ENCODE measurements at regions not wholly inside any gene's neighbourhood (a gene's known extent, or its start where the extent isn't known, plus 50 kb on each side); places are given as distances from the start of the nearest gene placed in this dataset.

GRCh38 chr21:27569091-27569490, 602.2 kb upstream of the ADAMTS5 start:
- H3K4me3 Mint-ChIP-seq (ENCODE audit: low read depth, unreplicated experiment): no peak overlapping the region
- no peak overlapping the region for H3K27ac Mint-ChIP-seq (ENCODE audit: unreplicated experiment)
- intact Hi-C loops (cut with micrococcal nuclease; ENCODE audit: unreplicated experiment): loop anchor here (10.0 kb wide), 2 partner anchors 136 to 144 kb away; no protein-coding TSS in a partner anchor
- TF ChIP-seq CTCF (IDR thresholded peaks at IDR 0.05; ENCODE audit: unreplicated experiment): no peak
- H3K4me1 Mint-ChIP-seq (ENCODE audit: low read depth, unreplicated experiment): peaks cover 18% of the 10 kb centered on the region
- H3K36me3 Mint-ChIP-seq (ENCODE audit: insufficient read depth, unreplicated experiment): no peaks in the 10 kb centered on the region
- no TSS peak for BruUV-seq (replicated peaks)
- no peaks in the 10 kb centered on the region for H3K27me3 Mint-ChIP-seq (ENCODE audit: unreplicated experiment)
- no peak for DNase-seq
- CTCF ChIA-PET: no interaction called here
- peaks cover 6% of the 10 kb centered on the region for H3K9me3 Mint-ChIP-seq (ENCODE audit: low read depth, unreplicated experiment)

DNA sequence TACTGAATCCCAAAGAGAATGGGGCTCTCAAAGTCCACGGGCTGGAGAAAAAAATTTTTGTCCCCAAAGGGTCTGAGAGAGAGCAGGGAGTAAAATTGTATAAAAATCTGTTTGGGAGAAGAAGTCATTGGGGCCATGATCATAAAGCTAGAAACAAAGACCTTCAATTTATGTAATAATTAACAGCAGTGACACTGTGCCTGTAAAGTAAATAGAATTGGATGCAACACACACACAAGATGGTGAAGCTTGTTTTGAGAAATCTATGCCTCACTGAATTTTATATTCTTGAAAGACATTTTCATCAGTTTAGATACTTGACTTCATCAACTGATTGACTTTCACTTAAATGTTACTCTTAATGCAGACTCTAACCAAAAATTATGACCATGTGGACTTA, 600.5 kb upstream of the ADAMTS5 start:
- Mint-ChIP-seq H3K4me3 (ENCODE audit: low read depth, unreplicated experiment) (no peak overlapping the region), H3K4me1 (ENCODE audit: low read depth, unreplicated experiment) (peaks cover 18% of the 10 kb centered on the region), H3K27ac (ENCODE audit: unreplicated experiment) (no peak overlapping the region), H3K9me3 (ENCODE audit: low read depth, unreplicated experiment) (no peaks in the 10 kb centered on the region), H3K27me3 (ENCODE audit: unreplicated experiment) (no peaks in the 10 kb centered on the region), H3K36me3 (ENCODE audit: insufficient read depth, unreplicated experiment) (no peaks in the 10 kb centered on the region)
- BruUV-seq (replicated peaks): no TSS peak
- DNase-seq: no peak
- CTCF ChIA-PET: no interaction called here
- intact Hi-C loops (cut with micrococcal nuclease; ENCODE audit: unreplicated experiment): loop anchor here (10.0 kb wide), 2 partner anchors 137 to 143 kb away; no protein-coding TSS in a partner anchor
- TF ChIP-seq CTCF (IDR thresholded peaks at IDR 0.05; ENCODE audit: unreplicated experiment): no peak

DNA sequence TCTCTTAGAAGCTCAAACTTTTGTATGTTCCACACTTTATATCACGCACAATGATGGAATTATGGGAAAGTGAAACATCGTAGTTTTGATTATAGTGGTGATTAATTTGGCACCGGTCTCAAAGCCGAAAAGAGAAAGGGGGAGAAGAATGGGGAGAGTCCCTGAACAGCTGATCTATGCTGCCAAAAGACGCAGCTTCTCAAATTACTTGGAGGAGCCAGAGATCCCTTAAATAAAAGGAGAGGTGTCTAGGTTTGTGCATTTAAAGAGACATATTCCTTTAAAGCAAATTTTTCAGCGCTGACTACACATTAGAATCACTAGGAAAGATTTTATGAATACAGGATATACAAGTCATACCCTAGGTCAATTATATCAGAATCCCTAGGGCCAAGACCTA, 599.6 kb upstream of the ADAMTS5 start:
- intact Hi-C loops (cut with micrococcal nuclease; ENCODE audit: unreplicated experiment): loop anchor here (10.0 kb wide), 2 partner anchors 138 to 142 kb away; no protein-coding TSS in a partner anchor
- H3K36me3 Mint-ChIP-seq (ENCODE audit: insufficient read depth, unreplicated experiment): no peaks in the 10 kb centered on the region
- no TSS peak for BruUV-seq (replicated peaks)
- no peak for DNase-seq
- no peak for TF ChIP-seq CTCF (IDR thresholded peaks at IDR 0.05; ENCODE audit: unreplicated experiment)
- H3K4me1 Mint-ChIP-seq (ENCODE audit: low read depth, unreplicated experiment): peaks cover 18% of the 10 kb centered on the region
- H3K27ac Mint-ChIP-seq (ENCODE audit: unreplicated experiment): no peak overlapping the region
- CTCF ChIA-PET: no interaction called here
- no peaks in the 10 kb centered on the region for H3K9me3 Mint-ChIP-seq (ENCODE audit: low read depth, unreplicated experiment)
- no peak overlapping the region for H3K4me3 Mint-ChIP-seq (ENCODE audit: low read depth, unreplicated experiment)
- H3K27me3 Mint-ChIP-seq (ENCODE audit: unreplicated experiment): no peaks in the 10 kb centered on the region

GRCh38 chr21:27565364-27565763, 598.5 kb upstream of the ADAMTS5 start:
- BruUV-seq (replicated peaks): no TSS peak
- no peak overlapping the region for H3K4me3 Mint-ChIP-seq (ENCODE audit: low read depth, unreplicated experiment)
- intact Hi-C loops (cut with micrococcal nuclease; ENCODE audit: unreplicated experiment): loop anchor here (10.0 kb wide), 2 partner anchors 139 to 141 kb away; no protein-coding TSS in a partner anchor

More at GRCh38 chr21:27565364-27565763, 598.5 kb upstream of the ADAMTS5 start:
- no peaks in the 10 kb centered on the region for H3K9me3 Mint-ChIP-seq (ENCODE audit: low read depth, unreplicated experiment)
- TF ChIP-seq CTCF (IDR thresholded peaks at IDR 0.05; ENCODE audit: unreplicated experiment): no peak
- no peaks in the 10 kb centered on the region for H3K27me3 Mint-ChIP-seq (ENCODE audit: unreplicated experiment)
- DNase-seq: no peak
- CTCF ChIA-PET: interaction anchor here (1.2 to 1.5 kb wide), 2 partner anchors 85 to 135 kb away, joined by 3 to 4 read pairs; no protein-coding TSS in a partner anchor
- no peaks in the 10 kb centered on the region for H3K36me3 Mint-ChIP-seq (ENCODE audit: insufficient read depth, unreplicated experiment)
- H3K4me1 Mint-ChIP-seq (ENCODE audit: low read depth, unreplicated experiment): peaks cover 18% of the 10 kb centered on the region
- H3K27ac Mint-ChIP-seq (ENCODE audit: unreplicated experiment): no peak overlapping the region
